K562 (cell line): ENCODE measurements at regions not wholly inside any gene's neighbourhood (a gene's known extent, or its start where the extent isn't known, plus 50 kb on each side); places are given as distances from the start of the nearest gene placed in this dataset.

Experiments
- FOXA1 ChIP-seq: fragments of 450-650 bp; IDR thresholded peaks from 2 replicates; pipeline ENCODE4 v1.6.1; 2016; ENCODE audit warnings: mild to moderate bottlenecking, borderline replicate concordance
- PHB ChIP-seq: fragments of 250-450 bp; sonication (Bioruptor Pico); IDR thresholded peaks from 2 replicates; pipeline ENCODE4 v1.5.0; 2021
- POLR2A ChIP-seq: fragments of 450-650 bp; conservative IDR thresholded peaks from 2 replicates; pipeline ENCODE4 v1.6.1; 2016
- STAG1 ChIP-seq: sonication (generic); formaldehyde crosslinking; IDR thresholded peaks from 2 replicates; pipeline ENCODE4 v1.5.0; 2020; ENCODE audit warnings: missing genetic modification reagents, borderline replicate concordance
- YY1 ChIP-seq, 3 experiments: IDR thresholded peaks; 2 replicates each; pipeline ENCODE4 v1.6.1; 2011; ENCODE audit warnings: low read length in 2 of 3, mild to moderate bottlenecking in 2 of 3, moderate library complexity in 2 of 3, borderline replicate concordance in 1 of 3, control low read depth in 1 of 3, low read depth in 1 of 3; ENCODE audit not compliant: insufficient read depth in 3 of 3, insufficient replicate concordance in 2 of 3, control insufficient read depth in 1 of 3, insufficient read length in 1 of 3; ENCODE audit errors: extremely low read depth in 1 of 3
- ZBTB33 ChIP-seq: sonication (generic); formaldehyde crosslinking; IDR thresholded peaks from 2 replicates; pipeline ENCODE4 v1.8.1; 2023; ENCODE audit warnings: mild to moderate bottlenecking, missing genetic modification reagents
- ZBTB34 ChIP-seq: fragments of 250-450 bp; sonication (Bioruptor Pico); IDR thresholded peaks from 2 replicates; pipeline ENCODE4 v1.8.0; 2021; ENCODE audit warnings: mild to moderate bottlenecking, moderate library complexity
- ZNF232 ChIP-seq: sonication (generic); formaldehyde crosslinking; IDR thresholded peaks from 2 replicates; pipeline ENCODE4 v1.8.0; 2022; ENCODE audit warnings: mild to moderate bottlenecking, missing genetic modification reagents
- TF ChIP-seq, protein P1 (sequence below), 2 experiments: fragments of 450-650 bp; formaldehyde crosslinking in 1 of 2; IDR thresholded peaks; 2 replicates each; pipeline versions ENCODE4 v1.4.0 to v1.6.1; 2014 to 2020; ENCODE audit warnings: mild to moderate bottlenecking in 2 of 2, borderline replicate concordance in 1 of 2, low read depth in 1 of 2

GRCh38 chr7:25842201-25842733 lies 309.7 kb upstream of the NFE2L3 start:
- TF ChIP-seq PHB = no peak
- TF ChIP-seq ZNF232 (CRISPR knock-in tag) = no peak
- TF ChIP-seq YY1 (IDR thresholded peaks at IDR 0.05; ENCODE audit: borderline replicate concordance in 1 of 3, control insufficient read depth in 1 of 3, extremely low read depth in 1 of 3, insufficient read depth in 3 of 3, insufficient read length in 1 of 3, insufficient replicate concordance in 2 of 3, low read depth in 1 of 3, low read length in 2 of 3) = no peak
- no peak for TF ChIP-seq ZBTB34
- no peak for TF ChIP-seq POLR2A
- no peak for TF ChIP-seq ZBTB33 (CRISPR knock-in tag)
- TF ChIP-seq FOXA1 = no peak
- TF ChIP-seq STAG1 (CRISPR knock-in tag) = no peak
- TF ChIP-seq, protein P1, sequence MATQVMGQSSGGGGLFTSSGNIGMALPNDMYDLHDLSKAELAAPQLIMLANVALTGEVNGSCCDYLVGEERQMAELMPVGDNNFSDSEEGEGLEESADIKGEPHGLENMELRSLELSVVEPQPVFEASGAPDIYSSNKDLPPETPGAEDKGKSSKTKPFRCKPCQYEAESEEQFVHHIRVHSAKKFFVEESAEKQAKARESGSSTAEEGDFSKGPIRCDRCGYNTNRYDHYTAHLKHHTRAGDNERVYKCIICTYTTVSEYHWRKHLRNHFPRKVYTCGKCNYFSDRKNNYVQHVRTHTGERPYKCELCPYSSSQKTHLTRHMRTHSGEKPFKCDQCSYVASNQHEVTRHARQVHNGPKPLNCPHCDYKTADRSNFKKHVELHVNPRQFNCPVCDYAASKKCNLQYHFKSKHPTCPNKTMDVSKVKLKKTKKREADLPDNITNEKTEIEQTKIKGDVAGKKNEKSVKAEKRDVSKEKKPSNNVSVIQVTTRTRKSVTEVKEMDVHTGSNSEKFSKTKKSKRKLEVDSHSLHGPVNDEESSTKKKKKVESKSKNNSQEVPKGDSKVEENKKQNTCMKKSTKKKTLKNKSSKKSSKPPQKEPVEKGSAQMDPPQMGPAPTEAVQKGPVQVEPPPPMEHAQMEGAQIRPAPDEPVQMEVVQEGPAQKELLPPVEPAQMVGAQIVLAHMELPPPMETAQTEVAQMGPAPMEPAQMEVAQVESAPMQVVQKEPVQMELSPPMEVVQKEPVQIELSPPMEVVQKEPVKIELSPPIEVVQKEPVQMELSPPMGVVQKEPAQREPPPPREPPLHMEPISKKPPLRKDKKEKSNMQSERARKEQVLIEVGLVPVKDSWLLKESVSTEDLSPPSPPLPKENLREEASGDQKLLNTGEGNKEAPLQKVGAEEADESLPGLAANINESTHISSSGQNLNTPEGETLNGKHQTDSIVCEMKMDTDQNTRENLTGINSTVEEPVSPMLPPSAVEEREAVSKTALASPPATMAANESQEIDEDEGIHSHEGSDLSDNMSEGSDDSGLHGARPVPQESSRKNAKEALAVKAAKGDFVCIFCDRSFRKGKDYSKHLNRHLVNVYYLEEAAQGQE (IDR thresholded peaks at IDR 0.05; ENCODE audit: borderline replicate concordance) = no peak
- TF ChIP-seq, protein P1 (CRISPR knock-in tag; IDR thresholded peaks at IDR 0.05; ENCODE audit: low read depth) = no peak
